SW480 (cell line): ENCODE measurements at regions not wholly inside any gene's neighbourhood (a gene's known extent, or its start where the extent isn't known, plus 50 kb on each side); places are given as distances from the start of the nearest gene placed in this dataset.
"Not testable (repeated sequence)": the region's sequence is repeated elsewhere in the genome, so short reads cannot be mapped to it uniquely, and the experiment has no call there.

ENCODE experiments used
- DNase-seq: peaks from one replicate; pipeline ENCODE4 v3.0.0-alpha.2; 2016; ENCODE audit warnings: low spot score

GRCh38 chr3:106457281-106458180 is 588.7 kb upstream of the CBLB start:
- no peak for DNase-seq

- no peak for DNase-seq
Observed at GRCh38 chr3:106458952-106459351, 590.1 kb upstream of the CBLB start.

GRCh38 chr3:106466881-106467280 is 598.1 kb upstream of the CBLB start:
- no peak for DNase-seq

GRCh38 chr3:106473576-106474475 is 605.0 kb upstream of the CBLB start:
- no peak for DNase-seq

- no peak for DNase-seq
Observed at GRCh38 chr3:106482451-106482850, 613.6 kb upstream of the CBLB start.

GRCh38 chr3:106485217-106485616 is 616.4 kb upstream of the CBLB start:
- no peak for DNase-seq

- DNase-seq: no peak
Observed at GRCh38 chr3:106485802-106486201, 617.0 kb upstream of the CBLB start.

- not testable (repeated sequence) for DNase-seq
Observed at GRCh38 chr3:106486945-106487639, 618.3 kb upstream of the CBLB start.

- DNase-seq: no peak
Observed at GRCh38 chr3:106488331-106488730, 619.5 kb upstream of the CBLB start.

GRCh38 chr3:106491796-106492195 is 623.0 kb upstream of the CBLB start:
- no peak for DNase-seq

- no peak for DNase-seq
Observed at GRCh38 chr3:106508331-106508893, 639.6 kb upstream of the CBLB start.

- no peak for DNase-seq
Observed at GRCh38 chr3:106510206-106510605, 641.4 kb upstream of the CBLB start.

GRCh38 chr3:106512846-106513245 is 644.0 kb upstream of the CBLB start:
- DNase-seq: no peak

GRCh38 chr3:106514431-106514830 is 645.6 kb upstream of the CBLB start:
- no peak for DNase-seq

GRCh38 chr3:106518516-106518915 is 649.7 kb upstream of the CBLB start:
- DNase-seq: peak; percentile 6

GRCh38 chr3:106522397-106522796 is 653.6 kb upstream of the CBLB start:
- no peak for DNase-seq

GRCh38 chr3:106528932-106529331 is 660.1 kb upstream of the CBLB start:
- no peak for DNase-seq

GRCh38 chr3:106529738-106530137 is 660.9 kb upstream of the CBLB start:
- DNase-seq: no peak

GRCh38 chr3:106530367-106530766 is 661.6 kb upstream of the CBLB start:
- DNase-seq: no peak

GRCh38 chr3:106531771-106532329 is 663.0 kb upstream of the CBLB start:
- not testable (repeated sequence) for DNase-seq

- no peak for DNase-seq
Observed at GRCh38 chr3:106533093-106533787, 664.4 kb upstream of the CBLB start.
